Left lung (tissue), 4 donors: ENCODE measurements at regions not wholly inside any gene's neighbourhood (a gene's known extent, or its start where the extent isn't known, plus 50 kb on each side); places are given as distances from the start of the nearest gene placed in this dataset.

Source experiments
- ATAC-seq: fragments of 200-7000 bp; cut with Tn5 transposase; one replicate; pipeline ENCODE4 v1.9.1; 2020; ENCODE audit warnings: moderate library complexity
- DNase-seq, 4 donors: peaks; one replicate each; pipeline ENCODE4 v3.0.0-alpha.2; 2013 to 2020
- H3K27ac ChIP-seq, 2 donors: fragments of 200-600 bp; sonication (generic) in 1 of 2; one replicate each; pipeline versions ENCODE4 v1.5.0 to v1.8.0; 2020 to 2021
- H3K27me3 ChIP-seq, 2 donors: fragments of 200-600 bp; sonication (generic) in 1 of 2; one replicate each; pipeline versions ENCODE4 v1.5.0 to v1.8.0; 2020 to 2021
- H3K36me3 ChIP-seq, 2 donors: fragments of 200-600 bp; sonication (generic) in 1 of 2; one replicate each; pipeline versions ENCODE4 v1.5.0 to v1.8.0; 2020 to 2021
- H3K4me1 ChIP-seq, 2 donors: fragments of 200-600 bp; one replicate each; pipeline ENCODE4 v1.8.0; 2021
- H3K4me3 ChIP-seq, 2 donors: fragments of 200-600 bp; sonication (generic) in 1 of 2; one replicate each; pipeline versions ENCODE4 v1.5.0 to v1.8.0; 2020 to 2021; ENCODE audit warnings: mild to moderate bottlenecking in 1 of 2
- H3K9me3 ChIP-seq, 2 donors: fragments of 200-600 bp; sonication (generic) in 1 of 2; one replicate each; pipeline versions ENCODE4 v1.5.0 to v1.8.0; 2020 to 2021
- intact Hi-C, 2 donors: fragments of 100-400 bp; cut with DNase I; formaldehyde crosslinking; loops; one replicate each; pipeline versions ENCODE4 v1.11.2 to v1.14.2; 2022
- TF ChIP-seq, protein P1 (sequence below), 2 donors: fragments of 200-600 bp; sonication (generic) in 1 of 2; IDR thresholded peaks; one replicate each; pipeline versions ENCODE4 v1.5.0 to v1.8.0; 2021; ENCODE audit warnings: antibody characterized with exemption in 2 of 2
- donor health status: DM: no; HTN: yes; CAD: no.
- donor health status: DM: no; HTN: no; CAD: no.

DNA sequence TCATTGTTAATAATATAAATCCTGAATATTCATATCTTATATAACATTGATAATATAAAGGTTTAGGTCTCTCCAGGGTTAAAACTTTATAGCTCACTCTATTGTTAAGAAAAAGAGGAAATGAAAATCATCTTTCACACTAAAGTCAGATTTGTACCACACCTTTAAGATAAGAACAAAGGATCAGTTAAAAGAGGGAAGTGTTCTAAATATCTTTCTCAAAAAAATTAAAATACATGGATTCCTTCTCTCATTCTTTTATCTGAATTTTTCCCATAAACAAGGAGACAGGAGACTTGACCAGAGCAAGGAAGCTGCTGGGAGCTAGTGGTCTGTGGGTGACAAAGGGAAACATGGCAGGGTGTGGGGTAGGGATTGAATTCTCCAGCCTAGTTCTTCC, 323.0 kb upstream of the CPXCR1 start:
- Histone ChIP-seq H3K27me3 (no peaks in the 10 kb centered on the region), H3K4me3 (no peak overlapping the region), H3K4me1 (no peaks in the 10 kb centered on the region), H3K36me3 (no peaks in the 10 kb centered on the region), H3K9me3 (no peaks in the 10 kb centered on the region), H3K27ac (no peak overlapping the region)
- TF ChIP-seq, protein P1, sequence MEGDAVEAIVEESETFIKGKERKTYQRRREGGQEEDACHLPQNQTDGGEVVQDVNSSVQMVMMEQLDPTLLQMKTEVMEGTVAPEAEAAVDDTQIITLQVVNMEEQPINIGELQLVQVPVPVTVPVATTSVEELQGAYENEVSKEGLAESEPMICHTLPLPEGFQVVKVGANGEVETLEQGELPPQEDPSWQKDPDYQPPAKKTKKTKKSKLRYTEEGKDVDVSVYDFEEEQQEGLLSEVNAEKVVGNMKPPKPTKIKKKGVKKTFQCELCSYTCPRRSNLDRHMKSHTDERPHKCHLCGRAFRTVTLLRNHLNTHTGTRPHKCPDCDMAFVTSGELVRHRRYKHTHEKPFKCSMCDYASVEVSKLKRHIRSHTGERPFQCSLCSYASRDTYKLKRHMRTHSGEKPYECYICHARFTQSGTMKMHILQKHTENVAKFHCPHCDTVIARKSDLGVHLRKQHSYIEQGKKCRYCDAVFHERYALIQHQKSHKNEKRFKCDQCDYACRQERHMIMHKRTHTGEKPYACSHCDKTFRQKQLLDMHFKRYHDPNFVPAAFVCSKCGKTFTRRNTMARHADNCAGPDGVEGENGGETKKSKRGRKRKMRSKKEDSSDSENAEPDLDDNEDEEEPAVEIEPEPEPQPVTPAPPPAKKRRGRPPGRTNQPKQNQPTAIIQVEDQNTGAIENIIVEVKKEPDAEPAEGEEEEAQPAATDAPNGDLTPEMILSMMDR (IDR thresholded peaks at IDR 0.05) = no peak
- DNase-seq (no peak), ATAC-seq (no peak)
- intact Hi-C loops = no loop called here

DNA sequence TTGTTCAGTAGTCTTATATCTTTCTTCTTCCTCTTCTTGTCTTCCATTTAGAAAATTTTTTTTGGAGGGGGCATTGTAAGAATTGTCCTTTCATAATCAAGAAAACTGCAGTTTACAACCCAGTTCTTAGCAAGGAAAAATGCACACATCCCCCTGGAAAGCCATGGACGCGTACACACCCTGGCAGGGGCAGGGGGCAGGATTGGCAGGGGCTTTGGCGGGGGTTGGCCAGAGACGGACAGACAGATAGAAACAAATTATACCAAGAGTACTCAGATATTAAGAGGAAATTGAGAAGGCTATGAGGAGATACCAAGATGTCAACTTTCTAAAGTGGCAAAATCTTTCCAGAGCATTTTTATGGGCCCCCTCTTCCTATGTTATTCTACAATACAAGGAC, 322.5 kb upstream of the CPXCR1 start:
- H3K4me3 ChIP-seq = no peak overlapping the region
- TF ChIP-seq, protein P1 (IDR thresholded peaks at IDR 0.05) = no peak
- no peaks in the 10 kb centered on the region for H3K36me3 ChIP-seq
- no peak overlapping the region for H3K27ac ChIP-seq
- ATAC-seq (no peak), DNase-seq (no peak)
- intact Hi-C loops = no loop called here
- H3K9me3 ChIP-seq = no peaks in the 10 kb centered on the region
- no peaks in the 10 kb centered on the region for H3K4me1 ChIP-seq
- no peaks in the 10 kb centered on the region for H3K27me3 ChIP-seq

DNA sequence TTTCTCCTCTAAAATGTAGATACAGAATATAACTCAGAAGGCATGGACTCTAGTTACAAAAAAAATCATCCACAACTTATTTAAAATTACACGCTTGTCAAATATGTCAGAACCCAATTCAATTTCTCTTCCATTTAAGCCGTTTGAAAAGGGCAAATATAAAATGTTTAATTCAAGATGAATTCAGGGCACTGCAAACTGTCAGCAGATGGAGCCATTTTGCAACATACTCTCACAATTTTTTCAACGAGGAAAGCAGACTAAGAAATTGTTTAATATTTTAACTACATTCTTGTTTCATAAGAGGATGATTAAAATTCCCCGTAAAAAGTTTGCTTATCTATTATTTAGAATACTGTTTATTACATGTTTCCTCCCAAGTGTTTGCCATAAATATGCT, 321.3 kb upstream of the CPXCR1 start:
- TF ChIP-seq, protein P1 (IDR thresholded peaks at IDR 0.05) = no peak
- DNase-seq (peak in 1 of 4 donors; percentile 5), ATAC-seq (no peak)
- H3K27ac ChIP-seq = no peak overlapping the region
- H3K27me3 ChIP-seq = no peaks in the 10 kb centered on the region
- H3K4me3 ChIP-seq = no peak overlapping the region
- intact Hi-C loops = no loop called here
- no peaks in the 10 kb centered on the region for H3K36me3 ChIP-seq
- no peaks in the 10 kb centered on the region for H3K4me1 ChIP-seq
- no peaks in the 10 kb centered on the region for H3K9me3 ChIP-seq

DNA sequence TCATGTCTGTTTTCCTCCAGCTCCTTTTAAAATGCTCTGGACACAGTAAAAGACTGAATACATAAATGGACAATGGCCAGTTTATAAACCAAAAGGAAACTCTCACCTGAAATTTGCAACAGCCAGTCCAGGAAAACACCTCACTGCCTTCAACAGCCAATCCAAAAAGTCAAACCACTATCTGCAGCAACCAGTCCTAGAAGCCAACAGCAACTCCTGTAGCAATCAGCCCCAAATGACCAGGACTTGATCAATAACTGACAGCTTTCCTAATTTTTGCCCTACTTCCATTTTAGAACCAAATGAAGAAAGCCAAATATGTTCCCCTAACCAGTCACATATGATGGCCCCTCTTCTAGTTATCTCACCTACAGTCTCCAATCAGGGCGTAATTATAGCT, 309.5 kb upstream of the CPXCR1 start:
- no peak for ATAC-seq
- Histone ChIP-seq H3K27me3 (no peaks in the 10 kb centered on the region), H3K4me1 (no peaks in the 10 kb centered on the region), H3K36me3 (no peaks in the 10 kb centered on the region), H3K27ac (no peak overlapping the region), H3K9me3 (no peaks in the 10 kb centered on the region), H3K4me3 (no peak overlapping the region)
- intact Hi-C loops = no loop called here
- TF ChIP-seq, protein P1 (IDR thresholded peaks at IDR 0.05) = no peak
- no peak for DNase-seq

DNA sequence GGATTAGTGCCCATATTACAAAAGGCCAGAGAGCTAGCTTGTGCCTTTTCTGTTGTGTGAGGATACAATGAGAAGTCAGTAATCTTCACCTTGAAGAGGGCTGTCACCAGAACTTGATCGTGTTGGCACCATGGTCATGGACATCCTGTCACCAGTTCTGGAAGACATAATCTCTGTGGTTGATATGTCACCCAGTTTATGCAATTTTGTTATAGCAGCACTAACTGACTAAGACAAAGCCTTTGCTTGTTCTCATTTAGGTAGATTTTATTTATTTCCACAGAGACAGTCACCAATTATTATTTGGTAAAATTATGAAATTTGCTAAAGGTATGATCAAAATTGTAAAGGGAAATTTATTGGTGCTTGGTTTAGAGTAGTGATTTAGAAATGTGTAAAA, 308.8 kb upstream of the CPXCR1 start:
- Histone ChIP-seq H3K36me3 (no peaks in the 10 kb centered on the region), H3K9me3 (no peaks in the 10 kb centered on the region), H3K27me3 (no peaks in the 10 kb centered on the region), H3K4me1 (no peaks in the 10 kb centered on the region), H3K4me3 (no peak overlapping the region), H3K27ac (no peak overlapping the region)
- TF ChIP-seq, protein P1 (IDR thresholded peaks at IDR 0.05) = no peak
- no peak for DNase-seq
- intact Hi-C loops = no loop called here
- no peak for ATAC-seq
